WTC11 (cell line): ENCODE measurements at regions not wholly inside any gene's neighbourhood (a gene's known extent, or its start where the extent isn't known, plus 50 kb on each side); places are given as distances from the start of the nearest gene placed in this dataset.

Source experiments
- AR ChIP-seq: fragments of 250-450 bp; sonication (Bioruptor Pico); IDR thresholded peaks from 2 replicates; pipeline ENCODE4 v1.9.0; 2021; ENCODE audit warnings: mild to moderate bottlenecking
- CTCF ChIP-seq: fragments of 200-600 bp; IDR thresholded peaks from 2 replicates; pipeline ENCODE4 v1.8.0; 2022; ENCODE audit warnings: antibody characterized with exemption
- E2F4 ChIP-seq: sonication (generic); formaldehyde crosslinking; IDR thresholded peaks from 2 replicates; pipeline ENCODE4 v1.8.1; 2022; ENCODE audit warnings: low read depth, mild to moderate bottlenecking, moderate library complexity, missing genetic modification reagents, borderline replicate concordance
- E2F5 ChIP-seq: sonication (generic); formaldehyde crosslinking; IDR thresholded peaks from 2 replicates; pipeline ENCODE4 v1.8.1; 2022; ENCODE audit warnings: mild to moderate bottlenecking, moderate library complexity, missing genetic modification reagents
- ERG ChIP-seq: fragments of 250-450 bp; sonication (Bioruptor Pico); IDR thresholded peaks from 2 replicates; pipeline ENCODE4 v1.8.0; 2021; ENCODE audit warnings: mild to moderate bottlenecking
- ETV6 ChIP-seq: sonication (generic); formaldehyde crosslinking; IDR thresholded peaks from 2 replicates; pipeline ENCODE4 v1.8.1; 2022; ENCODE audit warnings: mild to moderate bottlenecking, missing genetic modification reagents
- FOXK1 ChIP-seq: sonication (generic); formaldehyde crosslinking; IDR thresholded peaks from 2 replicates; pipeline ENCODE4 v1.8.0; 2022; ENCODE audit warnings: mild to moderate bottlenecking, moderate library complexity, missing genetic modification reagents
- FOXP4 ChIP-seq: sonication (generic); formaldehyde crosslinking; IDR thresholded peaks from 2 replicates; pipeline ENCODE4 v1.8.0; 2022; ENCODE audit warnings: mild to moderate bottlenecking, missing genetic modification reagents
- MYBL2 ChIP-seq: sonication (generic); formaldehyde crosslinking; IDR thresholded peaks from 2 replicates; pipeline ENCODE4 v1.8.1; 2023; ENCODE audit warnings: mild to moderate bottlenecking, moderate library complexity, missing genetic modification reagents
- RELA ChIP-seq: sonication (generic); formaldehyde crosslinking; IDR thresholded peaks from 2 replicates; pipeline ENCODE4 v1.8.1; 2022; ENCODE audit warnings: missing genetic modification reagents, mild to moderate bottlenecking, borderline replicate concordance
- SMAD3 ChIP-seq: sonication (generic); formaldehyde crosslinking; IDR thresholded peaks from 2 replicates; pipeline ENCODE4 v1.8.0; 2022; ENCODE audit warnings: missing genetic modification reagents, mild to moderate bottlenecking, borderline replicate concordance
- ZMAT4 ChIP-seq: fragments of 250-450 bp; sonication (Bioruptor Pico); IDR thresholded peaks from 2 replicates; pipeline ENCODE4 v1.9.0; 2021; ENCODE audit warnings: mild to moderate bottlenecking
- ZNF138 ChIP-seq: sonication (generic); formaldehyde crosslinking; conservative IDR thresholded peaks from 2 replicates; pipeline ENCODE4 v1.8.1; 2022; ENCODE audit warnings: mild to moderate bottlenecking, moderate library complexity, missing genetic modification reagents
- ZNF396 ChIP-seq: fragments of 250-450 bp; sonication (Bioruptor Pico); IDR thresholded peaks from 2 replicates; pipeline ENCODE4 v1.8.0; 2021; ENCODE audit warnings: mild to moderate bottlenecking, moderate library complexity, borderline replicate concordance
- ZNF423 ChIP-seq: fragments of 250-450 bp; sonication (Bioruptor Pico); IDR thresholded peaks from 2 replicates; pipeline ENCODE4 v2.1.2; 2022; ENCODE audit warnings: mild to moderate bottlenecking, moderate library complexity
- ZNF425 ChIP-seq: fragments of 250-450 bp; sonication (Bioruptor Pico); conservative IDR thresholded peaks from 2 replicates; pipeline ENCODE4 v1.9.0; 2021; ENCODE audit warnings: mild to moderate bottlenecking
- ZNF532 ChIP-seq: fragments of 250-450 bp; sonication (Bioruptor Pico); IDR thresholded peaks from 2 replicates; pipeline ENCODE4 v1.9.0; 2021; ENCODE audit warnings: mild to moderate bottlenecking, borderline replicate concordance
- ZSCAN18 ChIP-seq: fragments of 250-450 bp; sonication (Bioruptor Pico); IDR thresholded peaks from 2 replicates; pipeline ENCODE4 v2.1.2; 2022; ENCODE audit warnings: mild to moderate bottlenecking, moderate library complexity

GRCh38 chr4:103429283-103429682 is 231.1 kb upstream of the CENPE start (continued):
- TF ChIP-seq FOXP4 (CRISPR knock-in tag) (peak; percentile 73; the same call in 1 of the 2 replicates), ERG (CRISPR knock-in tag) (peak; percentile 79; the same call in 1 of the 2 replicates), RELA (CRISPR knock-in tag) (no peak), CTCF (peak; percentile 20; the same call in 1 of the 2 replicates), E2F5 (CRISPR knock-in tag) (no peak), ZNF138 (no peak), MYBL2 (CRISPR knock-in tag) (peak; percentile 61; the same call in 1 of the 2 replicates), SMAD3 (peak; percentile 63; the same call in 1 of the 2 replicates), ZNF396 (CRISPR knock-in tag) (peak; percentile 77; the same call in 1 of the 2 replicates), ZNF532 (CRISPR knock-in tag) (peak; percentile 82), ZMAT4 (CRISPR knock-in tag) (no peak), ZNF423 (CRISPR knock-in tag) (peak; percentile 69; the same call in 1 of the 2 replicates), ZSCAN18 (CRISPR knock-in tag) (peak; percentile 86), AR (peak; percentile 41; the same call in 1 of the 2 replicates), ETV6 (CRISPR knock-in tag) (peak; percentile 84), E2F4 (no peak), ZNF425 (CRISPR knock-in tag) (no peak), FOXK1 (peak; percentile 48; the same call in 1 of the 2 replicates)
- TF ChIP-seq, all 79 proteins: peak for 18
